HFF-Myc (cell line): ENCODE measurements at regions not wholly inside any gene's neighbourhood (a gene's known extent, or its start where the extent isn't known, plus 50 kb on each side); places are given as distances from the start of the nearest gene placed in this dataset.

Source experiments
- DNase-seq: peaks from one replicate; pipeline ENCODE4 v3.0.0-alpha.2; 2011; ENCODE audit warnings: low read depth; ENCODE audit errors: extremely low read depth
- H3K4me3 ChIP-seq: replicated peaks from 2 replicates; pipeline ENCODE4 v1.5.1; 2011; ENCODE audit warnings: low read depth, mild to moderate bottlenecking, control low read depth, low read length
- TF ChIP-seq, protein P1 (sequence below): IDR thresholded peaks from 2 replicates; pipeline ENCODE4 v1.5.1; 2012; ENCODE audit warnings: mild to moderate bottlenecking, low read depth, low read length, control low read depth; ENCODE audit errors: missing control alignments

DNA sequence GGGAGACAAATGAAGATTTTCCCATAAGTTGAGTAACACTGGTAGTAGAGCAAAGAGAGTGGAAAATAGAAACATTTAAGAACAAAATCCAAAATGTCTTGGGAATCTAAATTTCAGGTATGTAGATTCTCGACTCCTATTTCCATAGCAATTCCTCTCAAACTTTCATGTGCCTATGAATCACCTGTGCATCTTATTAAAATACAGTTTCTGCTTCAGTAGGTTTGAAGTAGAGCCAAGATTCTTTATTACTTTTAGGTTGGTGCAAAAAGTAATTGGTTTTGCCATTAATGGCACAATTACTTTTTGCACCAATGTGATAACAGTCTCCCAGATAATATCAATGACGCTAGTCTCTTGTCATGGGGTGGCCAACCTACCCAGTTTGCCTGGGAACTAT lies 115.3 kb upstream of the SLC5A12 start:
- TF ChIP-seq, protein P1, sequence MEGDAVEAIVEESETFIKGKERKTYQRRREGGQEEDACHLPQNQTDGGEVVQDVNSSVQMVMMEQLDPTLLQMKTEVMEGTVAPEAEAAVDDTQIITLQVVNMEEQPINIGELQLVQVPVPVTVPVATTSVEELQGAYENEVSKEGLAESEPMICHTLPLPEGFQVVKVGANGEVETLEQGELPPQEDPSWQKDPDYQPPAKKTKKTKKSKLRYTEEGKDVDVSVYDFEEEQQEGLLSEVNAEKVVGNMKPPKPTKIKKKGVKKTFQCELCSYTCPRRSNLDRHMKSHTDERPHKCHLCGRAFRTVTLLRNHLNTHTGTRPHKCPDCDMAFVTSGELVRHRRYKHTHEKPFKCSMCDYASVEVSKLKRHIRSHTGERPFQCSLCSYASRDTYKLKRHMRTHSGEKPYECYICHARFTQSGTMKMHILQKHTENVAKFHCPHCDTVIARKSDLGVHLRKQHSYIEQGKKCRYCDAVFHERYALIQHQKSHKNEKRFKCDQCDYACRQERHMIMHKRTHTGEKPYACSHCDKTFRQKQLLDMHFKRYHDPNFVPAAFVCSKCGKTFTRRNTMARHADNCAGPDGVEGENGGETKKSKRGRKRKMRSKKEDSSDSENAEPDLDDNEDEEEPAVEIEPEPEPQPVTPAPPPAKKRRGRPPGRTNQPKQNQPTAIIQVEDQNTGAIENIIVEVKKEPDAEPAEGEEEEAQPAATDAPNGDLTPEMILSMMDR = no peak
- H3K4me3 ChIP-seq = no peak overlapping the region
- no peak for DNase-seq

DNA sequence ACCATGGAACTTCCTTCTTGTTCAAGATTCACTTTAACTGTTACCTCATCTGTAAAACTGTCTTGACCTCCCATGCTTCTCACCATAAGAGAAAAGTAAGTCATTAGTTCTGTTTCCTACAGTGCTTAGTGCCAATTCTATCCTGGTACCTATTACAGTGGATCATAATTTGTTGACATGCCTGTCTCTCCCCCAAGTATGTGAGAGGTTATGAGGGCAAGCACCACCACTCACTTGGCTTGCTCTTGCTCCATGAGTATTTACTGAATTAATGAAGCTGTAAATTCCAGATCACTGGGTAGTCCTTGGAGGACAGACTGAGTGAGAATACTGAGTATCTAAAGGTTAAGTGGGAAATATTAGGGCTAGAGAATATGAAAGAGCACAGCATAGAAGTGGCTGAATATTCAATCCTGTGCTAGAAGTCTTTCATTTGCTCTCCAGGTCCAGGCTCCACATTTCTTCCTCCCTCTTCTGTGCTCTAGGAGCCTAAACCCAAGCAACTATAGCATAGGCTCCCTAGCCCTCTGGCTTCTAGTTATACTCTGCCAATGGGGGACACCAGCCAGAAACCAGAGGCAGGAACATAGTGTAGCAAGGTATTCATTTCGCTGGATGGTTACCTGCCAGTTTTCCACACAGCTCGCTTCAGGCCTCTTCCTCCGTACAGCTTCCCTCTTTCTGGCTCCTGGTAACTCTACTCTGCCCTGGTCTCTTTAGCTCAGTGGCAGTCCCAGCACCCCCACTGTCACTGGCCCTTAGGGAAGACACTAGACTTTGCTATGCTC lies 118.2 kb upstream of the SLC5A12 start:
- TF ChIP-seq, protein P1 = no peak
- no peak for DNase-seq
- H3K4me3 ChIP-seq = no peak overlapping the region

DNA sequence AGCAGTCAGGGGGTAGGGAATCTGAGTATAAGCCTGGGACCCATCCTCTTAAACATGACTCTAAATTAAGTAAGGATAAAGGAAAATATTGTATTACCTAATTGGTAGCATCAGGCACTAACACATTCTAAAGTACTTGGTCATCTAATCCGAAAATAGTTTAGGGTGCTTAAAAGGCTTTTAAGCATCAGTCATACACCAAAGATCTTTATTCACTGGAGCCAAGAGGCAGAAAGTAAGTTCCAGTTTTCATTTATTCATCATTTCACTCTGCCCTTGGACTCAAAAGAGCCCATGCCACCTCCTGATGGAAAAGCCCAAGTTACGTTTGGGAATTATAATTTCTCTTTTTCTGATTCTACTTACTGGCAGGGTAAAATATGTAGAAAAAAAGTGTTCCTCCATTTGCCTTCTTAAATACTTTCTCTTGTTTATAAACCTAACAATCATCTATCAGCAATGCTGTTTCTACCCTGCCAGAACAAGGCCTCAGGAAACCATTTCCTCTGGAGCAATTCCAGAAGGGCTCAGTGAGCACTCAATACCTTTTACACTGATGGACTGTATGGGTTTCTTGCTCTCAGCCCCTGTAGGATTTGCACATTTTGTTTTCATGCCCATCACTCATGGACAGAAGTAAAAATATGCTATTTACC lies 120.1 kb upstream of the SLC5A12 start:
- H3K4me3 ChIP-seq = no peak overlapping the region
- DNase-seq = no peak
- TF ChIP-seq, protein P1 = no peak

DNA sequence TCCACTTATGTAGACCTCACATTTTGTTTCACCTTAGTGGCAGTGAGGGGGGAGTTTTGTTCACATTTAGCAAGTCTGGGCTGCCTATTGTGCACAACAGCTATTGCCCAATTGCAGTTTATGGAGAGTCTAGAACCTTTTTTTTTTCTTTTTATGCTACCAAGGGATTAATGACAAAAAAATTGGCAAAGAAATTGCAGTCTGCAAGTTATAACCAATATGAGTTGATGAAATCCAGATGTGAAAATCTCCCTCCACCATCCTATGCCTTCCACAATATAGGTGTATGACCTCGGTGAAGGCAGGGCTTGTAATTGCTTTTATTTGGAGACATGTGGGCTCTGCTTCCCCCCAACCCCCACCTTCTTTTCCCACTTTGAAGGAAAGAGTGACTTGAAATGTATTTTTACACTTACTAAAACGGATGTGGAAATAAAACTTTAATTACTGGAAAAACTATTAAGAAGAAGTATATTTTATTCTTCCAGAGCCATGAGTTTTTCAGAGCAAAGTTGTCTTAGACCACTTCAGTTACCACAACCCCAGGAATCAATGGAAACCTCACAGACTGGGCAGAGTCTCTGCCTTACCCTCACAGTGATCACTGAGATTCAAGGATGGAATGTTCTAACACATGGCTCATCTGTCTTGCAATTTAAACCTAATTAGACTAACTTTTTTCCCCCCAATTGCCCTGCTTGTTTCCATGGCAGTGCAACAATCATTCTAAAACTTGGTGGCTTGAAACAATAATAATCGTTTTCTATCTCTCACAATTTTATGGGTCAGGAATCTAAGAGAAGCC lies 120.8 kb upstream of the SLC5A12 start:
- TF ChIP-seq, protein P1 = no peak
- H3K4me3 ChIP-seq = no peak overlapping the region
- DNase-seq = peak; percentile 58

DNA sequence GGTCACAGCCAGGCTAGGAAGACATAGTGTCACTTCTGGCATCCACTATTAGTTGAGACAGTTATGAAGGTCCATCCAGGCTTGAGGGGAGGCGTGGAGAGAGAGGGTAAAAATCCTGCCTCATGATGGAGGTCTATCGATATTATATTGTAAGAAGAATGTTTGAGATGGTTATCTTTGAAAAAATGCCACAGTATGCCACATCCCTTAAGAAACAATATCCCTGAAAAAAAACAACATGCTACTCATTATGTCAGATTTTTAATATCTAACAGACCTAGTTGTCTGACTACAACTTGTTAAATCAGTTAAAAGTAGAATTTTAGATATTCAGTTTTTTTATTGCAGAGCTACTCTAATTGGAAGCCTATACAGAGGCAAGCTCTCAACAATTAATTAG lies 121.7 kb upstream of the SLC5A12 start:
- no peak overlapping the region for H3K4me3 ChIP-seq
- no peak for DNase-seq
- TF ChIP-seq, protein P1 = no peak

DNA sequence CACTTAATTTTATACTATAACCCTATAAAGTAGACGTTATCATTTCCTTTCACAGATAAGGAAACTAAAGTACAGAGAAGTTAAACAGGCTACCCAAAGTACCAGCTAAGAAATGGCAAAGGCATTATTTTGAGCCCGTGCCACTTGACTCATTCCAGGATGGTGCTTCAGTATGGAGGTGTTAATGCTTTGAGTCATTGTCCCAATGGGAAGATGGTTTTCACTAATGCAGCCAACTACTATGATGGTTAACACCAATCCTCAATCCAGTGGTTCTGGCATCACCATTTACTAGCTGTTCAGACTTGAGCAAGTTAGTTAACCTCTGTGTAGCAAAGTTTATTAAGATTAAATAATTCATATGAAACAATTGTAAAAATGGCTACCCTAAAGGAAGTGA lies 123.1 kb upstream of the SLC5A12 start:
- TF ChIP-seq, protein P1 = no peak
- no peak overlapping the region for H3K4me3 ChIP-seq
- no peak for DNase-seq
